ENCODE measurements at regions not wholly inside any gene's neighbourhood (a gene's known extent, or its start where the extent isn't known, plus 50 kb on each side); places are given as distances from the start of the nearest gene placed in this dataset.
A peak's percentile ranks its signal among the peaks of the same experiment; 100 is the strongest.

DNA sequence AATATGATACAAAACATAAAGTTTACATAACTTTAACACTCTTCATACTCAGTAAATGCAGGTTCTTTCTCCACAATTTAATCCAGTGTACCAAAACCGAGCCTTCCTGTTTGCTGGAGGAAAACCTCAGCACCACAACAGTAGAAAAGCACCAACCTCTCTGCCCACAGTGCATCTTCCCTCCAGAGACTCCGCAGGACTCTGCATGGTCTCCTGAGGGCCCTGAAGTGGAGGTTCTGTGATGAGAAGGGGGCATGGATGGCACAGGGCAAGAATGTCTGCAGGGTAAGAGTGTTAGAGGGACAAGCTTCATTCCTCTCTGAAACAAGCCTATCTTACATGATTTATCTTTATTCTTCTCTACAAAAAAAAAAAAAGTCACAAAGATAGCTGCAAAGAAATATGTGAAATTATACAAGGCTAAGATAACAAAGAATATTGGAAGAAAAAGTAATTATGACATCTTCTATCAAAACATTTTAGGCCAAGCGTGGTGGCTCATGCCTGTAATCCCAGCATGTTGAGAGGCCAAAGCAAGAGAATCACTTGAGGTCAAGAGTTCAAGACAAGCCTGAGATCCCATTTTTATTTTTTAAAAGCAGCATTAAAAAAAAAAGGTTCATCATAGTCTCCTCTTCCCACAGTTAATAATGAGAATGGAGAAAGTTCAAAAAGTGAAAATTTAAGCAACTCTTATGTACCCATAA lies 102.0 kb downstream of the VPREB1 start:
- no peak for DNase-seq (ENCODE audit: low read depth)

DNA sequence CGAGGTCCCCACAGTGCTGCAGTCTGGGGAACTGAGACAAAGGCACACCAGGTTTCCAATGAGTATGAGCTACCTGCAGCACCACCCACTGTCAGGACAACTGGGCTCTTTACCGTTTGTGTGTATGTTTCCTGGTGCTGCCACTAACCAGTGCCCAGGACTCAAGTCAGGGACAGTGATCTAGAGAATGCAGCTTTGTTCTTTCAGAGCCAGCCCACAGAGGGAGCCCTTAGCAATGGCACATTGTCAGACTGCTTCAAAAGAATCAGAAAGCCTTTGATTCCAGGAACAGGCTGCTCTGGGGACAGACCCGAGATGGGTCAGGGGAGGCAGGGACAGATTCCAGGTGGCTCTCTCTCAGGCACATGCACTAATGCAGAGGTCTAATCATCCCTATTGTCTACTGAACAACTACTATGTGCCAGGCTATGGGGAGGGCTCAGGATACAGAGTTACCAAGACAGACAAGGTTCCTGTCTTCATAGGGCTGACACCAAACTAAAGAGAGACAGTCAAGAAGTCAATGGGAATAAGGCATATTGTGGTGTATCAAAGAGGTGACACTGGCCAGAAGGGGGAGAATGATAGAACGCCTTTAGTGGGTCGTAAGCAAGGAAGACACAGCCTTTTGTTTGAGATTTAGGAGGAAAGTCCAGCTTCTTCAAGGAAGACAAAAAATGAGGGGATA lies 103.7 kb downstream of the VPREB1 start:
- DNase-seq (ENCODE audit: low read depth), result peak; percentile 4

DNA sequence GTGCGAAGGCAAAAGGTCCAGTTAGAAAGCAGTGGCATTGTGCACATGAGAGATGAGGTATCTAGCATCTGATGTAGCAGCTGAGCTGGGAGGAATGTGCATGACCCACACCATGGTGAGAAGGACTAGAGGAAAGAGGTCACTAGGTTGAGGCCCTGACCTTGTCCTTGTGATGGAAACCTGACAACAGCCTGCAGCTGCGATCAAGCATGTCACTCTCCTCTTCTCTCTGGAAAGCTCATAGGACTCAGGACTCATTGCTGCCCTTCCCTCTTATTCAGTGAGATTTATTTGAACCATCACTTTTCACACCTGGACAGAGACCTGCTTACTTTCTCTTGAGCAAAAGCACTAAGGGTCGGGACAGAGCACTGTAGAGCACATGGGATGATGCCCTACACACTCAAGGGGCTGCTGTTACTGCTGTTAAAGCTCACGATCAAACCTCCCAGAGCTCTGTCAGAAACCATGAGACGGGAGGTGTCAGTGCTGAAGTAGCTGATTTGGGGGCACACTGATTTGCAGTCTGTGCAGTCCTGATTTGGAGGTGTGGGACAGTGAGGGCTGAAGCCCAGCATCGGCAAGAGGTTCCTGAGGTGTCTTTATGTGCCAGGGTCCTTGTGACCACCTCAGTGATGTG lies 104.3 kb downstream of the VPREB1 start:
- DNase-seq (ENCODE audit: low read depth), result no peak

DNA sequence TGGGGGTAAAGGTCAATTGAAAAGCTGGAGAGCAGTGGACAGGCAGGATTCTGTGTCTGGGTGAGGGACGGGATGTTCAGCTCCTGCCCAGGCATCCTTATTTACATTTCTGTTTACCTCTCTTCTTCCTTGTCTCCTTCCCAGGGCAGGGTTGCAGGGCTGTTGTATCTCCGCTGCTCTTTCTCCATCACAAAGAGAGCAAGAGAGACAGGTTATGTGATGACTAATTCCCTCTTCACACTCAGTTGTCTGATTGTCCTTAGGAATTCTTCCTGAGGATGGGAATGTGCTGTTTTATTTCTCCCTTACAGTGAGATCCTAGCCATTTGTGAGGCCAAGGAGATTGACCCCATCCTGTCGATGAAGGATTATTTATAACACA lies 104.9 kb downstream of the VPREB1 start:
- no peak for DNase-seq (ENCODE audit: low read depth)

DNA sequence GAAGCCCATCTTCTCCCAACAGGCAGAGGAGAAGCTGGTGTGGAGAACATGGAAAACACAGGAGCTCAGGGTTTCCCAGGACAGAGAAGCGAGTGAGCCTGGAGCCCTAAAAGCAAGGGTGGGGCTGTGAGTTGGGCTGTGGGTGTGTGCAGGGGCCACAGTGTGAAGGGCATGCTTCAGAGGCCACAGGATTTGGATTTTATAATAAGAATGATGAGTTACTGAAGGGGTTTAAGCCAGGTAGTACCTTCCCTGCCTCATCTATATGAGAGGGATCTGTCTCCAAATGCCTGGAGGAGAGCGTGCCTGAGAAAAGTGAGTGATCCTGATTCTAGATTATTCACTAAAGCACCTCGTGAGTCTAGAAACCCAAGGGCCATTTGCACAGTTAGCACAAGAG lies 106.8 kb downstream of the VPREB1 start:
- DNase-seq (ENCODE audit: low read depth), result no peak

DNA sequence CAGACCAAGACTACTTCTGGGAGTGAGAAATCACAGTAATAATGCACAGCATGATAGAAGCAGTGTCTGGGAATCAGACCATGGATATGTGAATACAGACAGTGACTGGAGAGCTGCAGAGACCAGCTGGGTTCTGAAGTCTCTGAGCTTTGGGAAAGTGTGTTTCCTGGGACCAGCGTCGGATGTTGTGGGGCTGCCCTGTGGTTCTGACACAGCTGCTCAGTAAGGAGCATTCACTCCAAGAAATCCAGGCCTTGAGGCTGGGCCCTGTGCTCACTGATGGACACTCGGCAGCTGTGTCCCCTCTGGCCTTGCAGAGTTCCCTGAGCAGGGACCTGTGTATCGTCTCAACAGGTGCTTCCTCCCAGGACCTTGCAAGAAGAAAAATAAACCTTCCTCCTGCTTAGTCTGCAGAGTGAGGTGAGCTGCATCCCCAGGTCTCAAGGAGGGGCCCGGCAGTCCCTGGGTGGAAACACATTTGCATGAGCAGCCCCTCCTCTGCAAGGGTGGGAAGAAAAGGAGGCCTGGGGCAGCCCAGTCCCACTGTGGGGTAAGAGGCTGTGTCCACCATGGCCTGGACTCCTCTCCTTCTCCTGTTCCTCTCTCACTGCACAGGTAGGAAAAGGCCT lies 107.9 kb downstream of the VPREB1 start:
- no peak for DNase-seq (ENCODE audit: low read depth)

DNA sequence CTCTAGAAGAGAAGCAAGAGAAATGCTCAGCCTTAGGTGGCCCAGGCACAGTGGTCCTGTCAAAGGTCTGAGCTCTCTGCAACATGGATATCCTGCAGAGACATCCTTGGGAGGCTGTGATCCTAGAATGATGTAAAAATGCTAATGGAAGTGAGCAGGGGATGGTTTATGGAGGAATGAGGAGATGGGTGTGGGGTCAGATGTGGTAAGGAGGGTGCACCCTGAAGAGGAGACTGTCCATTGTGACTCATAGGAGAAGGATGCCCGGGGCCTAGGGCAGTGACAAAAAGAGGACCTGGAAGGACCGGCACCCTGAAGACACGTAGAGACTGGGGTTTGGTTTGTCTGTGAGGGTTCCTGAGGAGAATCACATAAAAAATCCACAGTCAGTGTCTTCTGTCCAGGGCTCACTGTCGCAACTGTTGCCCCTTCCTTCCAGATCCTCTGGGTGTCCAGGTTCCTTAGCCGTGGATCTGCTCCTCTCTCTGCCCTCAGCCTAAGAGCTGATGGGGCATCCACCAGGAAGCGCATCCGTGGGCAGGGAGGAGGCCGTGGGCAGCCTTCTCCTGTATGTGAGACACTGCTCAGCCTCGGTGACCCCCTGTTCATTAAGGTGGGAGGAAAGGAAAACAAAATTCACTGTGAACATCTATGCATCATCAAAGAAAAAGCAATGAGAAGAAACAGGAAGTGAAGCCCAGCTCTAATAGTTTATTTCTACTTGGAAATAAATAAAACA lies 110.7 kb downstream of the VPREB1 start:
- no peak for DNase-seq (ENCODE audit: low read depth)

DNA sequence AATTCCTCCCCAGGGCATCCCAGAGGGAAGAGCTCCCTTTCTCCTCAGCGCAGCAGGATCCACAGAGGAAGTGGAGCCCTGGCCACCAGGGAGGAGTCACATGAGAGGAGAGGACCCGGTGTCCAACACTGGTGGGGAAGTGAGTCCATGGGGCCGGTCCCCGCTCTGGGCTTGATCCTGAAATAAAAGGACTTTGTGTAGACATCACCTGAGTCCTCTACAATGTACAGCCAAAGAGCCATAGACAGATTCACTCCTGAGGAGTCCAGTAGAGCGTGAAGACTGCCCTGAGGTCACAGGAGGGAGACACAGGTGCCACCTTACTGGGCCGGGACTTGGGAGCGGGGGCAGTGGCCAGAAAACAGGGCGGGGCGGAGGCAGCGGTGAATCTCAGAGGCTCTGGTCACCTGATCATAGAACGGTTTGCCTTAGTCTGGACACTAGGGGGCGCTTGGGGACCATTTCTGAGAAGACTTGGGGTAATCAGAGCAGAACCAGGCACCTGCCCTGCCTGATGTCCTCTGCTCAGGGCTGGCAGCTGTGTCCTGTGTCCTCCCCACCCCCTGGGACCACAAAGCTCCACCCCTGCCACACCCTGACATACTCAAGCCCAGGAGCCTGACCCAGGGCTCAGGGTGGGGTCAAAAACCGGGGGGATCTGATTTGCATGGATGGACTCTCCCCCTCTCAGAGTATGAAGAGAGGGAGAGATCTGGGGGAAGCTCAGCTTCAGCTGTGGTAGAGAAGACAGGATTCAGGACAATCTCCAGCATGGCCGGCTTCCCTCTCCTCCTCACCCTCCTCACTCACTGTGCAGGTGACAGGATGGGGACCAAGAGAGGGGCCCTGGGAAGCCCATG lies 112.7 kb downstream of the VPREB1 start:
- DNase-seq (ENCODE audit: low read depth), result peak; percentile 54

DNA sequence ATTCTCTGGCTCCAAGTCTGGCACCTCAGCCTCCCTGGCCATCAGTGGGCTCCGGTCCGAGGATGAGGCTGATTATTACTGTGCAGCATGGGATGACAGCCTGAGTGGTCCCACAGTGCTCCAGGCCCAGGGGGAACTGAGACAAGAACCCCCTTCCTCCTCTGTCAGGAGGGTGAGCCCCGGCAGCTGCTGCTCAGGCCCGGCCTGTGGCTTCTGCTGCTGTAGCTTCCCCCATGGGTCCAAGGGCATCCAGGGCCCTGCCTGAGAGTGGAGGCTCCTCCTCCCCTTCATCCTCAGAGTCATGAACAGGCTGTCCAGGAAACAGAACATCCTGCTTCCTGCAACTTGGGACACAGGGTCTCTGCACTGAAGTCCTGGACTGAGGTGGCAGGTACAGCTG lies 113.6 kb downstream of the VPREB1 start:
- DNase-seq (ENCODE audit: low read depth), result no peak

DNA sequence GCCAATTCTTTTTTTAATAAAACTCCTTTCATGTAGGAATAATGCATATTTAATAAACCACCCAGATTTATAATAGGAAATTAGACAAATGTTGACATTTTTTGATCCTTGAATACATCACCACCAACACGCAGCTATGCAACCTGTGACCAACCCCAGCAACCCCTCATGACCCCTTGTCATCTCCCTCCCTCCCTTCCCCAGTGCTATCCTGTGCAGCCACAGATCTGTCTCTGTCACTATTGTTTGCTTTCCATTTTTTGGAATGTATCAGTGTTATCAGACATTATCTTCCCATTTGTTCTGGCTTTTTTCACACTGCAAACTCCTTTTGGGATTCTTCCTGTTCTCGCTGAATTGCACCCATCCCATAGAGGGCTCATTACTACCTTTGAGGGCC lies 114.1 kb downstream of the VPREB1 start:
- DNase-seq (ENCODE audit: low read depth), result no peak

DNA sequence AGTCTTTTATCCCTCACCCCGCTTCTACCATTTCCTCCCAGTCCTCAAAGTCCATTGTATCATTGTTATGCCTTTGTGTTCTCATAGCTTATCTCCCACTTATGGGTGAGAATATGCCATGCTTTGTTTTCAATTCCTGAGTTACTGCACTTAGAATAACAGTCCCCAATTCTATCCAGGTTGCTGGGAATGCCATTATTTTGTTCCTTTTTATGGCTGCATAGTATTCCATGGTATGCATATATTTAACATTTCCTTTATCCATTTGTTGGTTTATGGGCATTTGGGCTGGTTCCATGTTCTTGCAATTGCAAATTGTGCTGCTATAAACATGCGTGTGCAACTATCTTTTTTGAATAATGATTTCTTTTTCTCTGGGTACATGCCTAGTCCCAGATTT lies 114.9 kb downstream of the VPREB1 start:
- no peak for DNase-seq (ENCODE audit: low read depth)

DNA sequence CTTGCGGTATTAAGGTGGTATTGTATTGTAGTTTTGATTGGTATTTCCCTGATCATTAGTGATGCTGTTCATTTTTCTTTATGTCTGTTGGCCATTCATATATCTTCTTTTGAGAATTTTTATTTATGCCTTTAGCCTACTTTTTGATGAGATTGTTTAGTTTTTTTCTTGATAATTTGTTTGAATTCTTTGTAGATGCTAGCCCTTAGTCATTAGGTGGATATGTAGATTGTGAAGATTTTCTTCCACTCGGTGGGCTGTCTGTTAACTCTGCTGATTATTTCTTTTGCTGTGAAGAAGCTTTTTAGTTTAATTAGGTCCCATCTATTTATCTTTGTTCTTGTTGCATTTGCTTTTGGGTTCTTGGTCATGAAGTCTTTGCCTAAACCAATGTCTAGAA lies 115.4 kb downstream of the VPREB1 start:
- no peak for DNase-seq (ENCODE audit: low read depth)

DNA sequence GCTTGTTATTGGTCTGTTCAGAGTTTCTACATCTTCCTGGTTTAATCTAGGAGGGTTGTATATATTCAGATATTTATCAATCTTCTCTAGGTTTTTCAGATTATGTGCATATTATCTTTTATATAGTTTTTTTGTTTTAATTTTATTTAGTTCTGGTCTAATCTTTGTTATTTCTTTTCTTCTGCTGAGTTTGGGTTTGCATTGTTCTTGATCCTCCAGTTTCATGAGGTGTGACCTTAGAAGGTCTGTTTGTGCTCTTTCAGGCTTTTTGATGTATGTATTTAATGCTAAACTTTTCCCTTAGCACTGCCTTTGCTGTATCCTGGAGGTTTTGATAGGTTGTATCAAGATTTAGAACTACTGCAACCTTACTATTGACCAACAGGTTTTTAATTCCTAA lies 117.7 kb downstream of the VPREB1 start:
- DNase-seq (ENCODE audit: low read depth), result no peak

DNA sequence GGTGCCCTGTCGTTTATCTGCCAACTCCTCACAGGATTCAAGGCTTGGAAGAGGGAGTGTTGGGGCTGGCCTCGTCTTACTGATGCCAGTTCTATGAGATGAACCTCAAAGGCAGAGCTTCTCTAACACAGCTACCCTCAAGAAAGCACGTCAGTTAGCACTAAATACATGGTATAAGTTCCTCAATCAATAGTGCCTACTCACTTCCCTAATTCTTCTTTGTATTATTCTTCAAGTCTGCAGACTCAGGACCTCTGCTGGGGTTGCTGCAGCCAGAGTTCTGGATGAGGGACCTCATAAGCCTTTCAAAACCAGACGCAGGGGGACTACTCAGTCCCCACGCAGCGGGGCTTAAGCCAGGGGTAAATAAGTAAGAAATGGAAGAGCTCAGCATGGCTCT lies 118.3 kb downstream of the VPREB1 start:
- DNase-seq (ENCODE audit: low read depth), result no peak

DNA sequence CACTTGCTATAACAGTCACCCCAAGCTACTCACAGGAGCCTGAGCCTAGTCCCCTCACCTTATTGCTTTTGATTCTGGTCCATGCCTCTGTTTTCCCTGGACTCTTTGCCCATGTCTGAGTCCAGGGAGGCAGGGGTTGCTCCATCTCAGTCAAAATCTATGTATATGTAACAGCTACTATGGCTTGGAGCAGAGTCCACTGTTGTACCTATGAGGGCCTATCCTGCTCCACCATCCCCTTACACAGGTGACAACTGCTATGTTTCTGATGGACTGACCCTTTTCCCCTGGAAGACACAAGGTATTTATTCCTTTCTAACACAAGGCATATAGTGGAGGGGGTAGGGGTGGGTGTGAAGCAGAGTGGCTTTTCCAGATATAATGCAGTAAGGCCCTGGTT lies 119.6 kb downstream of the VPREB1 start:
- no peak for DNase-seq (ENCODE audit: low read depth)

DNA sequence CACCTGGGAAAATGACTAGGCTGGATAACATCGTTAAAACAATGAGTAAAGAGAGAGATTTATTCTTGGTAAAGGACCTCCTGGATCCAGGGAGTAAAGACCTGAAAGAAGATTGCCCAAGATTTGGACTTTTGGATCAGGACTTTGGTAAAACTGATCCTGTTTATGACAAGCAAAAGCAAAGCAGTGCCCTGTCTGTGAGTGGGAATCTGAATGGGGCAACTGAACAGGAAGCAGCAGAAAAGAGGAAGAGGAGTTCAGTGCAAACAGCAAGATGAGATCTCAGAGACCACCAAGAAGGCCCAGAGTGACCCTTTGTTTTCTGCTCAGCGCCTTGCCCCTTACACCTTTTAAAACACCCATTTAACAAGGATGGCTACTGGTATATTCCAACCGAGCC lies 122.0 kb downstream of the VPREB1 start:
- DNase-seq (ENCODE audit: low read depth), result no peak

DNA sequence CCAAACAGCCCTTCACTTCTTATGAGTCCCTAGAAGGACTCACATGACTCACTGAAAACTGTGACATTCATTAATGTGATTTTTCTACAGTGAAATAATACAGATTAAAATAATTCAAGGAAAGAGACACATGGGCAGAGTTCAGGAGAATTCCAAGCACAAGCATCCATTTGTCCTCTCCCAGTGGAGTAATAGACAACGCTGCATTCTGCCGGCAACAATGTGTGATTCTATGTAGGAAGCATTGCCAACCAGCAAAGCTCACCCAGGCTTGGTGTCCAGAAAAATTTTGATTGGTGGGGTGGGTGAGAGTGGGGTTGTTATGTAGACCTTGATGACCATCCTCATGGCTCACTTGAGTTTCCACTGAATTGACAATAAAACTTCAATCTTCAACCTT lies 123.9 kb downstream of the VPREB1 start:
- DNase-seq (ENCODE audit: low read depth), result no peak

DNA sequence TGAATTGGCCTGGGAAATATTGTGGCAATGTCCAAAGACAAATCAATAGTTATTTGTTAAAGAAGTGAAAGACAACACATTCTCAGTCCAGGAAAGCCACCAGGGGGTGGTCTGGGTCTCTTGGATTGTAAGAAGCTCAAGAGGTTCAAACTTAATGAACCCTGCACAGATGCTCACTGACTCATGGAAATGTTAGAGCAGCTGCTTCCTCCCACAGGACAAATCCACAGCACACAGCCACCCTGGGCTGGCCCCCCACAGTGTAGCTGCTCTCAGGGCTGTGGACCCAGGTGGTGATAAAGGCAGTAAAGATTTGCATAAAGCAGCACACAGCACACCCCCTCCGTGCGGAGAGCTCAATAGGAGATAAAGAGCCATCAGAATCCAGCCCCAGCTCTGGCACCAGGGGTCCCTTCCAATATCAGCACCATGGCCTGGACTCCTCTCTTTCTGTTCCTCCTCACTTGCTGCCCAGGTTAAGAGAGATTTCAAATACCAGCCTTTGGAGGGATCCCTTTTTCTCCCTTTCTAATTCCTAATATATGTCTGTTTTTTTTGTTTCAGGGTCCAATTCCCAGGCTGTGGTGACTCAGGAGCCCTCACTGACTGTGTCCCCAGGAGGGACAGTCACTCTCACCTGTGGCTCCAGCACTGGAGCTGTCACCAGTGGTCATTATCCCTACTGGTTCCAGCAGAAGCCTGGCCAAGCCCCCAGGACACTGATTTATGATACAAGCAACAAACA lies 124.8 kb downstream of the VPREB1 start:
- peak; percentile 66 for DNase-seq (ENCODE audit: low read depth)

DNA sequence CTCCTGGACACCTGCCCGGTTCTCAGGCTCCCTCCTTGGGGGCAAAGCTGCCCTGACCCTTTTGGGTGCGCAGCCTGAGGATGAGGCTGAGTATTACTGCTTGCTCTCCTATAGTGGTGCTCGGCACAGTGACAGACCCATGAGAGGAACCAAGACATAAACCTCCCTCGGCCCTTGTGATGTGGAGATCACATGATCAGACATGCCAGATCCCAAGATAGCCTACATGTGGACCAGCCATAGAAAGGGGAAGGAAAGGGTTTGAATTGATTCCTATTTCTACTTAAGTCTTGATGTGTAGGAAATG lies 125.3 kb downstream of the VPREB1 start:
- no peak for DNase-seq (ENCODE audit: low read depth)

DNA sequence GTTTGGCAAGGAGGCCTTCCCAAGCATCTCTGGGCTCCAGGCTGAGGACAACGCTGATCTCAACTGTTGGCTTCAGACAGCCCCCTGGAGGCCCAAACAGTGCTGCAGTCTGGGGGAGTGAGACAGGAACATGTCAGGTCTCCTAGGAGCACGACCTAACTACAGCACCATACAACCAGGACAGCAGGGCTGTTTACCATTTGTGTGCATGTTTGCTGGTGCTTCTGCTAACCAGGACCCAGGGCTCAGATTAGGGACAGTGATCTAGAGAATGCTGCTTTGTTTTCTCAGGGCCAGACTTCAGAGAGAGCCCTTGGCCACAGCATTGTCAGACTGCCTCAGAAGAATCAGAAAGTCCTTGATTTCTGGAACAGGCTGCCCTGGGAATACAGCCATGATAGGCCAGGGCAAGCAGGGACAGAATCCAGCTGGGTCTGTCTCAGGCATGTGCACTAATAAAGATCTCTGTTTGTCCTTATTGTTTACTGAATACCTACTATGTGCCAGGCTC lies 126.5 kb downstream of the VPREB1 start:
- DNase-seq (ENCODE audit: low read depth), result no peak

Measured in renal cortical epithelial cell (primary cell).